ENCODE measurements at regions not wholly inside any gene's neighbourhood (a gene's known extent, or its start where the extent isn't known, plus 50 kb on each side); places are given as distances from the start of the nearest gene placed in this dataset.

GRCh38 chr13:78323848-78324247 is 279.5 kb downstream of the POU4F1 start:
- no peak overlapping the region for H3K4me3 ChIP-seq (ENCODE audit: low read depth, low read length)
- no peak for TF ChIP-seq CTCF (IDR thresholded peaks at IDR 0.05; ENCODE audit: low read depth, low read length)

DNA sequence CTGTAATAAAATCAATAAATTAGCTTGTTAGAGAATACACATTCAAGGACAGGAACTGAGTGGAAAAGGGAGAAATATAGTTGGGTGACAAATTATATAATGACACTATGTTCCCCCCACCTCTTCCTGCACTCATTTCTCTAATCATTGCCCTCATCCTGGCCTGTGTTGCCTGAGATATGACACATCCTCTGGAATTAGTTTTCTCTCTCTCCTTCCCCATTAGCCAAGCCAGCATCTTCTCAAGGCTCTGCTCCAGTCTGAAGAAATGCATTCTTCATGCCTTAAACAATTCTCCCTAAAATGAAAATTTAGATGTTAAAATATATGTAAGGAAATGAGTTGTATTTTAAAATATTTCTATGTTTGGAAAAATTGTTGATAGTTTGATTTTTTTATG is 280.3 kb downstream of the POU4F1 start:
- Histone ChIP-seq H3K9me3 (no peaks in the 10 kb centered on the region), H3K27me3 (no peaks in the 10 kb centered on the region), H3K36me3 (no peaks in the 10 kb centered on the region), H3K4me3 (ENCODE audit: low read depth, low read length) (no peak overlapping the region), H3K4me1 (peaks cover 15% of the 10 kb centered on the region)
- no peak for TF ChIP-seq CTCF (IDR thresholded peaks at IDR 0.05; ENCODE audit: low read depth, low read length)
- DNase-seq, result no peak

More at GRCh38 chr13:78323848-78324247, 279.5 kb downstream of the POU4F1 start:
- Histone ChIP-seq H3K9me3 (no peaks in the 10 kb centered on the region), H3K27me3 (no peaks in the 10 kb centered on the region), H3K4me1 (peaks cover 15% of the 10 kb centered on the region), H3K36me3 (no peaks in the 10 kb centered on the region)
- no peak for DNase-seq

DNA sequence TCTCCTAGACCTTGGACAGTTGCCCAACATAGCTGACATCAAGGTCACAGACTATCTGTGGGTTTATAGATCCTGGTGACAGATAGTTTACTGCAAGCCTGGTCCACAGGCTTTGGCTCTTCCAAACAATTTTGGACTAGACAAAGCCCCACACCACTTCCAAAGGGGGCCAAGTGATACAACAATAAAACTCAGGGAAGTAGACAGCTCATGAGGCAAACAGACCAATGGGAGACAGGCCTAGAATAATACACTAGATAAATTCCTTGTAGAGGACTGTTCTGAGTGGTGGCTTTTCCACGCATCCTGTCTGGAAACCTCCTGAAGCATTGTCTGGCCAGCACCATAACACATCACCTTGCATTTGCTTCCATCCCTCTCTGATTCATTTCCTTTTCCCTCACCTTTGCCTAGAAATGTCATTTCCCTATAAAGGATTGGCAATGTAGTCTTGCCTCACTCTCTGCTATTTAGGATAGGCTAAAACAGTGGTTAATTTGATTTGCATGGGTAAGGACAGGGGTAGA is 284.2 kb downstream of the POU4F1 start:
- Histone ChIP-seq H3K27me3 (no peaks in the 10 kb centered on the region), H3K36me3 (no peaks in the 10 kb centered on the region), H3K4me1 (peaks cover 5% of the 10 kb centered on the region), H3K4me3 (ENCODE audit: low read depth, low read length) (no peak overlapping the region), H3K9me3 (no peaks in the 10 kb centered on the region)
- TF ChIP-seq CTCF (IDR thresholded peaks at IDR 0.05; ENCODE audit: low read depth, low read length), result no peak
- DNase-seq, result no peak

- H3K9me3 ChIP-seq, result no peaks in the 10 kb centered on the region
- DNase-seq, result no peak
- peaks cover 5% of the 10 kb centered on the region for H3K4me1 ChIP-seq
- H3K4me3 ChIP-seq (ENCODE audit: low read depth, low read length), result no peak overlapping the region
- TF ChIP-seq CTCF (IDR thresholded peaks at IDR 0.05; ENCODE audit: low read depth, low read length), result peak; percentile 60
- no peaks in the 10 kb centered on the region for H3K36me3 ChIP-seq
- no peaks in the 10 kb centered on the region for H3K27me3 ChIP-seq
Measured at GRCh38 chr13:78317030-78317429, 286.3 kb downstream of the POU4F1 start.

- H3K36me3 ChIP-seq, result no peaks in the 10 kb centered on the region
- TF ChIP-seq CTCF (IDR thresholded peaks at IDR 0.05; ENCODE audit: low read depth, low read length), result no peak
- H3K9me3 ChIP-seq, result no peaks in the 10 kb centered on the region
- no peaks in the 10 kb centered on the region for H3K27me3 ChIP-seq
- H3K4me3 ChIP-seq (ENCODE audit: low read depth, low read length), result no peak overlapping the region
- H3K4me1 ChIP-seq, result no peaks in the 10 kb centered on the region
- no peak for DNase-seq
Measured at GRCh38 chr13:78309497-78310180, 293.7 kb downstream of the POU4F1 start.

GRCh38 chr13:78306519-78307206 is 296.7 kb downstream of the POU4F1 start:
- H3K4me3 ChIP-seq (ENCODE audit: low read depth, low read length), result no peak overlapping the region
- no peak for DNase-seq
- TF ChIP-seq CTCF (IDR thresholded peaks at IDR 0.05; ENCODE audit: low read depth, low read length), result no peak
- no peaks in the 10 kb centered on the region for H3K36me3 ChIP-seq
- no peaks in the 10 kb centered on the region for H3K4me1 ChIP-seq
- no peaks in the 10 kb centered on the region for H3K27me3 ChIP-seq
- H3K9me3 ChIP-seq, result no peaks in the 10 kb centered on the region
